ENCODE measurements at regions not wholly inside any gene's neighbourhood (a gene's known extent, or its start where the extent isn't known, plus 50 kb on each side); places are given as distances from the start of the nearest gene placed in this dataset.

DNA sequence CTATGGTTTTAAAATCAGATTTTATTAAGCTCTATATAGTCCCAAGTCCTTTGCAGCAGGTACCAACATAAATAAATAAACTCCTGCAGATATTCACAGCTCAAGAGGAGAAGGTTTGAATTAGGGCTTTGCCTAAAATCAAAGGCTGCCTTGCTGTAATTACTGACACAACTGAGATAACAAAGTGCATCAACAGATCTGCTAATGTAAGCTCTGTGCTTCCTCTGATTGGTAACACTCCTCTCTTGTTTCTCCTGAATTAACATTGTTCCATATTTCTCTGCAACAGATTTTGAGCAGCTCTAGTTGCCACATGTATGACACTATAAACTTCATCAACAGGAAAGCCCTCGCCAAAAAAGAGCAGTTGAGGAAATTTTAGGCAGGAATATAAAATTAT, 193.6 kb downstream of the SLC39A8 start:
- TF ChIP-seq, protein P1, sequence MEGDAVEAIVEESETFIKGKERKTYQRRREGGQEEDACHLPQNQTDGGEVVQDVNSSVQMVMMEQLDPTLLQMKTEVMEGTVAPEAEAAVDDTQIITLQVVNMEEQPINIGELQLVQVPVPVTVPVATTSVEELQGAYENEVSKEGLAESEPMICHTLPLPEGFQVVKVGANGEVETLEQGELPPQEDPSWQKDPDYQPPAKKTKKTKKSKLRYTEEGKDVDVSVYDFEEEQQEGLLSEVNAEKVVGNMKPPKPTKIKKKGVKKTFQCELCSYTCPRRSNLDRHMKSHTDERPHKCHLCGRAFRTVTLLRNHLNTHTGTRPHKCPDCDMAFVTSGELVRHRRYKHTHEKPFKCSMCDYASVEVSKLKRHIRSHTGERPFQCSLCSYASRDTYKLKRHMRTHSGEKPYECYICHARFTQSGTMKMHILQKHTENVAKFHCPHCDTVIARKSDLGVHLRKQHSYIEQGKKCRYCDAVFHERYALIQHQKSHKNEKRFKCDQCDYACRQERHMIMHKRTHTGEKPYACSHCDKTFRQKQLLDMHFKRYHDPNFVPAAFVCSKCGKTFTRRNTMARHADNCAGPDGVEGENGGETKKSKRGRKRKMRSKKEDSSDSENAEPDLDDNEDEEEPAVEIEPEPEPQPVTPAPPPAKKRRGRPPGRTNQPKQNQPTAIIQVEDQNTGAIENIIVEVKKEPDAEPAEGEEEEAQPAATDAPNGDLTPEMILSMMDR (IDR thresholded peaks at IDR 0.05), result no peak
- TF ChIP-seq POLR2A (IDR thresholded peaks at IDR 0.05), result no peak
